ENCODE measurements at regions not wholly inside any gene's neighbourhood (a gene's known extent, or its start where the extent isn't known, plus 50 kb on each side); places are given as distances from the start of the nearest gene placed in this dataset.

DNA sequence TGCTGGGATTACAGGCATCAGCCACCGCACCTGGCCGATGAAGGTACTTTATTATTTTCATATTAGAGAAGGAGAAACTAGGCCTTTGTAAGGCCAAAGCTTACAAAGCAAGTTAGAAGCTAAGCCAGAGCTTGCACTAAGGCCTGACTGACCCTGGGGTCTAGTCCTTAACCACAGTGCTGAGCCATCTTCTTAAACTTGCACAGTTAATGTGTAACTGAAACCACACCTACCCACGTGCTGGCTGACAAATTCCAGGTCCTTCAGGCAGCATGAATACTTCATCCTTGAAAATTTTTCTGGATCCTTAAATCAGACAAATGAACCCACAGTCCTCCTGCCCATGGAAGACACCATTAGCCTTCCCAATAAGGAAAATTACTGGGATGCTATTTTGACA, 880.6 kb downstream of the UQCRFS1 start:
- DNase-seq (no peak), ATAC-seq (no peak)
- Histone ChIP-seq H3K4me1 (no peaks in the 10 kb centered on the region), H3K27ac (no peak overlapping the region), H3K4me3 (no peak overlapping the region), H3K9me3 (peaks cover 0 to 3% (median 0%) of the 10 kb centered on the region in 12 donors), H3K36me3 (no peaks in the 10 kb centered on the region), H3K27me3 (peaks cover 0 to 4% (median 0%) of the 10 kb centered on the region in 9 donors)
- WGBS, 4 donors = 79 to 90% (median 83%) methylated on average over 3 of the region's 3 CpGs
- TF ChIP-seq CTCF (IDR thresholded peaks at IDR 0.05) = no peak
- TF ChIP-seq POLR2A (IDR thresholded peaks at IDR 0.05) = no peak
- intact Hi-C loops (cut with DNase I) = no loop called here

DNA sequence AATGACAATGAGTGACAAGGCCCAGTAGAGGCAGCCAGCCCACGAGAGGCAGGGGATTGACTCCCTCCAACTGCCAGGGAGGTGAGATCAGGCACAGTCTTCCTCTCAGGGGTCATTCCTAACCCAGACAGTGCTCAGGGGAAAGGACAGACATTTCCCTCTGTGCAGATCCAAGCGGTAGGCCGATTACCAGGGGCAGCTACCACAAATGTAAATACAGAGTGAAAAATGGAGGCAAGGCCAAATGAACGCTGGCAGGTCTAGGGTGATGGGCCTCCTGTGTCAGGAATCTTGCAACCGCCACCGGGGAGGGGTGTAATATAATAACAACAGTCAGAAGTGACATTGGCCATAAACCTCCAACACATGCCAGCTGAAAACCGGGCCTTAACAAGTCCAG, 881.4 kb downstream of the UQCRFS1 start:
- no peak for TF ChIP-seq POLR2A (IDR thresholded peaks at IDR 0.05)
- TF ChIP-seq CTCF (IDR thresholded peaks at IDR 0.05) = no peak
- peaks cover 0 to 4% (median 0%) of the 10 kb centered on the region in 9 donors for H3K27me3 ChIP-seq
- WGBS, 4 donors = 75 to 83% (median 79%) methylated on average over 7 of the region's 7 CpGs
- no peaks in the 10 kb centered on the region for H3K36me3 ChIP-seq
- H3K4me1 ChIP-seq = no peaks in the 10 kb centered on the region
- H3K9me3 ChIP-seq = peaks cover 0 to 3% (median 0%) of the 10 kb centered on the region in 12 donors
- no peak overlapping the region for H3K4me3 ChIP-seq
- H3K27ac ChIP-seq = no peak overlapping the region
- no peak for ATAC-seq
- intact Hi-C loops (cut with DNase I) = no loop called here
- no peak for DNase-seq

- TF ChIP-seq CTCF (IDR thresholded peaks at IDR 0.05) (no peak), POLR2A (IDR thresholded peaks at IDR 0.05) (no peak)
- H3K9me3 ChIP-seq = peaks cover 0 to 3% (median 0%) of the 10 kb centered on the region in 12 donors
- no peaks in the 10 kb centered on the region for H3K4me1 ChIP-seq
- H3K27me3 ChIP-seq = no peaks in the 10 kb centered on the region
- no peak for DNase-seq
- H3K4me3 ChIP-seq = no peak overlapping the region
- H3K36me3 ChIP-seq = no peaks in the 10 kb centered on the region
- no peak overlapping the region for H3K27ac ChIP-seq
- WGBS, 4 donors = 37 to 56% (median 53%) methylated on average over 1 of the region's 1 CpG
- intact Hi-C loops (cut with DNase I) = no loop called here
- no peak for ATAC-seq
Measured at GRCh38 chr19:28330831-28331230, 882.1 kb downstream of the UQCRFS1 start.

DNA sequence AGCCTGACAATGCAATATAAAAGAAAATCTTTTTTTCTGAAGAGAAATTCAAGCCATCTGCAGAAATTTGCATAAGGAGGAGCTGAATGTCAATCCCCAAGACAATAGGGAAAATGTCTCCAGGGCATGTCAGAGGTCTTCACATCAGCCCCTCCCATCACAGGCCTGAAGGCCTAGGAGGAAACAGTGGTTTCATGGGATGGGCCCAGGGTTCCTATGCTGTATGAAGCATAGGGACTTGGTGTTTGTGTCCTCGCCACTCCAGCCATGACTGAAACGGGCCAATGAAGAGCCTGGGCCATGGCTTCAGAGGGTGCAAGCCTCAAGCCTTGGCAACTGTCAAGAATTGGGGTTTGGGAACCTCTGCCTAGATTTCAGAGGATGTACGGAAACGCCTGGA, 883.5 kb downstream of the UQCRFS1 start:
- 44 to 88% (median 66%) methylated on average over 4 of the region's 4 CpGs for WGBS, 4 donors
- H3K9me3 ChIP-seq = peaks cover 0 to 3% (median 0%) of the 10 kb centered on the region in 12 donors
- ATAC-seq = no peak
- TF ChIP-seq CTCF (IDR thresholded peaks at IDR 0.05) (no peak), POLR2A (IDR thresholded peaks at IDR 0.05) (no peak)
- no peaks in the 10 kb centered on the region for H3K4me1 ChIP-seq
- intact Hi-C loops (cut with DNase I) = loop anchor here in 8 of 10 donors (5.0 to 10.0 kb wide), 4 partner anchors 85 to 357 kb away; no protein-coding TSS in a partner anchor
- no peak for DNase-seq
- H3K36me3 ChIP-seq = no peaks in the 10 kb centered on the region
- no peaks in the 10 kb centered on the region for H3K27me3 ChIP-seq
- no peak overlapping the region for H3K4me3 ChIP-seq
- no peak overlapping the region for H3K27ac ChIP-seq

Measured in heart left ventricle (tissue), 16 donors.